Prostate gland (tissue), 2 donors: ENCODE measurements at regions not wholly inside any gene's neighbourhood (a gene's known extent, or its start where the extent isn't known, plus 50 kb on each side); places are given as distances from the start of the nearest gene placed in this dataset.

ENCODE experiments used
- DNase-seq: peaks from one replicate; pipeline ENCODE4 v3.0.0-alpha.2; 2019; ENCODE audit warnings: low spot score
- H3K27ac ChIP-seq, 2 donors: fragments of 200-600 bp; sonication (generic); 2 replicates each; pipeline ENCODE4 v1.5.1; 2017 to 2019
- H3K27me3 ChIP-seq: fragments of 200-600 bp; sonication (generic); replicated peaks from 2 replicates; pipeline ENCODE4 v1.5.1; 2019; ENCODE audit not compliant: insufficient read depth
- H3K36me3 ChIP-seq, 2 donors: fragments of 200-600 bp; sonication (generic); 1 replicate in 1 of 2; 2 replicates in 1 of 2; pipeline versions ENCODE4 v1.5.1 to v1.8.1; 2017 to 2019
- H3K4me1 ChIP-seq: fragments of 200-600 bp; sonication (generic); replicated peaks from 2 replicates; pipeline ENCODE4 v1.5.1; 2019
- H3K4me3 ChIP-seq, 2 donors: fragments of 200-600 bp; sonication (generic); 2 replicates each; pipeline ENCODE4 v1.5.1; 2017 to 2019
- H3K9me3 ChIP-seq: fragments of 200-600 bp; sonication (generic); 2 replicates; pipeline ENCODE4 v1.5.1; 2017
- CTCF ChIP-seq, 4 experiments: fragments of 200-600 bp in 2 of 4; fragments of 450-650 bp in 2 of 4; sonication (generic) in 2 of 4; IDR thresholded peaks; 1 replicate in 3 of 4; 2 replicates in 1 of 4; pipeline ENCODE4 v1.5.1; 2016 to 2019; ENCODE audit warnings: antibody characterized with exemption in 4 of 4, mild to moderate bottlenecking in 2 of 4, moderate library complexity in 2 of 4
- POLR2A ChIP-seq: fragments of 450-650 bp; IDR thresholded peaks from one replicate; pipeline ENCODE4 v1.6.1; 2016; ENCODE audit warnings: antibody characterized with exemption, mild to moderate bottlenecking
- POLR2AphosphoS5 ChIP-seq: sonication (generic); formaldehyde crosslinking; IDR thresholded peaks from one replicate; pipeline ENCODE4 v1.6.1; 2017; ENCODE audit warnings: antibody characterized with exemption
- WGBS: methylation state at CpG from one replicate; pipeline ENCODE4 v1.1.5; 2018; 5-methylcytosine and 5-hydroxymethylcytosine counted together
- intact Hi-C: fragments of 100-400 bp; cut with DNase I; formaldehyde crosslinking; loops from one replicate; pipeline ENCODE4 v1.14.2; 2022

GRCh38 chr18:30622635-30623034 lies 419.9 kb downstream of the DSC3 start:
- Histone ChIP-seq H3K36me3 (no peaks in the 10 kb centered on the region), H3K9me3 (no peaks in the 10 kb centered on the region), H3K4me3 (no peak overlapping the region), H3K4me1 (no peaks in the 10 kb centered on the region), H3K27ac (no peak overlapping the region), H3K27me3 (no peaks in the 10 kb centered on the region)
- WGBS: 60% methylated on average over 6 of the region's 6 CpGs
- intact Hi-C loops: no loop called here
- no peak for DNase-seq
- TF ChIP-seq POLR2A (no peak), POLR2AphosphoS5 (no peak)

- no peaks in the 10 kb centered on the region for H3K9me3 ChIP-seq
- WGBS: 86% methylated on average over 3 of the region's 3 CpGs
- TF ChIP-seq POLR2A (no peak), CTCF (IDR thresholded peaks at IDR 0.05) (no peak), POLR2AphosphoS5 (no peak)
- H3K4me1 ChIP-seq: no peaks in the 10 kb centered on the region
- no peak for DNase-seq
- no peak overlapping the region for H3K27ac ChIP-seq
- intact Hi-C loops: no loop called here
- no peaks in the 10 kb centered on the region for H3K27me3 ChIP-seq
- H3K4me3 ChIP-seq: no peak overlapping the region
- H3K36me3 ChIP-seq: no peaks in the 10 kb centered on the region
Measured at GRCh38 chr18:30622104-30622503, 420.4 kb downstream of the DSC3 start.

GRCh38 chr18:30618567-30618966 lies 424.0 kb downstream of the DSC3 start:
- TF ChIP-seq POLR2A (no peak), CTCF (IDR thresholded peaks at IDR 0.05) (no peak), POLR2AphosphoS5 (no peak)
- 70% methylated on average over 3 of the region's 3 CpGs for WGBS
- no peaks in the 10 kb centered on the region for H3K4me1 ChIP-seq

GRCh38 chr18:30616414-30616813 lies 426.1 kb downstream of the DSC3 start:
- H3K36me3 ChIP-seq: no peaks in the 10 kb centered on the region
- intact Hi-C loops: no loop called here
- WGBS: 79% methylated on average over 6 of the region's 6 CpGs

More at GRCh38 chr18:30618567-30618966, 424.0 kb downstream of the DSC3 start:
- intact Hi-C loops: no loop called here
- Histone ChIP-seq H3K27me3 (no peaks in the 10 kb centered on the region), H3K9me3 (no peaks in the 10 kb centered on the region), H3K27ac (no peak overlapping the region), H3K36me3 (no peaks in the 10 kb centered on the region), H3K4me3 (no peak overlapping the region)
- DNase-seq: no peak

GRCh38 chr18:30613467-30613801 lies 429.1 kb downstream of the DSC3 start:
- no peaks in the 10 kb centered on the region for H3K27me3 ChIP-seq
- DNase-seq: no peak
- no peaks in the 10 kb centered on the region for H3K9me3 ChIP-seq
- H3K27ac ChIP-seq: no peak overlapping the region
- 80% methylated on average over 2 of the region's 2 CpGs for WGBS
- no peaks in the 10 kb centered on the region for H3K4me1 ChIP-seq
- TF ChIP-seq POLR2A: no peak
- no peak for TF ChIP-seq POLR2AphosphoS5
- TF ChIP-seq CTCF (IDR thresholded peaks at IDR 0.05): no peak
- no peak overlapping the region for H3K4me3 ChIP-seq
- intact Hi-C loops: no loop called here
- H3K36me3 ChIP-seq: no peaks in the 10 kb centered on the region

More at GRCh38 chr18:30616414-30616813, 426.1 kb downstream of the DSC3 start:
- H3K27ac ChIP-seq: no peak overlapping the region
- no peak for DNase-seq
- H3K9me3 ChIP-seq: no peaks in the 10 kb centered on the region
- H3K4me1 ChIP-seq: no peaks in the 10 kb centered on the region
- H3K27me3 ChIP-seq: no peaks in the 10 kb centered on the region
- H3K4me3 ChIP-seq: no peak overlapping the region
- no peak for TF ChIP-seq POLR2A
- no peak for TF ChIP-seq CTCF (IDR thresholded peaks at IDR 0.05)
- no peak for TF ChIP-seq POLR2AphosphoS5
